NK-92 treated with Interleukin-12 subunit alpha and Interleukin-12 subunit beta, amount 100 ng/mL, for 24 hours (cell line): ENCODE measurements at regions not wholly inside any gene's neighbourhood (a gene's known extent, or its start where the extent isn't known, plus 50 kb on each side); places are given as distances from the start of the nearest gene placed in this dataset.

ENCODE experiments used
- DNase-seq: peaks from one replicate; lab custom pipeline; 2025; lab: John Stamatoyannopoulos, UW

DNA sequence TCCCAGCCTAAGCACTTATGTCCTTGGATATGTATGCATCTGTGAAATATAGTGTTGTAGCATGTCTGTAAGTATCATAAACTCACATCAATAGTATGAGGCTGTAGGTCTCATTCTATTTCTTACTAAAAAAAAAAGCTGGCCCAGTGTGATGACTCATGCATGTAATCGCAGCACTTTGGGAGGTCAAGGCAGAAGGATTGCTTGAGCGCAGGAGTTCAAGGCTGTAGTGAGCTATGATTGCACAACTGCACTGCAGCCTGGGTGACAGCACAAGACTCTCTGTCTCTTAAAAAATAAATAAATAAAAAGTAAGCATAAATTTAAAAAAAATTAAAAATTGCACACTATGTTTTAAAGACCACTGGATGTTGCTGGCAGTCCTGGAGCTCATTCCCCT is 79.1 kb upstream of the SPATA13 start:
- DNase-seq = no peak

DNA sequence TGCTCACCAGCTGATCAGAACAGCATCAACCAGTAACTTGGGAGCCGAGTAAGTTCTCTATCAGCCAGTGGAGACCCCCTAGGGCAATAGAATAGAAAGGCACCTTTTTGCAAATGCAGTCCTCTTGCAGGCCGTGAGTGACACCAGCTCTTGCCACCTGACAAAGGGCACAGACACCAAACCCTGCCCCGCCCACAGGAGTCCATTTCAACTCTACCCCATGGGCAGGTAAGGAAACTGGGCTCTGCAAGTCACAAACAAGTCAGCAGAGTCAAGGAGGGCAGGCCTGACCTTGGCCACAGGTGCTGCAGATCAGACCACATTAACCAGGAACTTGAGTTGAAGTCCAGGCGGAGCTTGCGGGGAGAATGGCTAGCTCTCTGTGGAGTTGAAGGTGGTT is 77.4 kb upstream of the SPATA13 start:
- no peak for DNase-seq

DNA sequence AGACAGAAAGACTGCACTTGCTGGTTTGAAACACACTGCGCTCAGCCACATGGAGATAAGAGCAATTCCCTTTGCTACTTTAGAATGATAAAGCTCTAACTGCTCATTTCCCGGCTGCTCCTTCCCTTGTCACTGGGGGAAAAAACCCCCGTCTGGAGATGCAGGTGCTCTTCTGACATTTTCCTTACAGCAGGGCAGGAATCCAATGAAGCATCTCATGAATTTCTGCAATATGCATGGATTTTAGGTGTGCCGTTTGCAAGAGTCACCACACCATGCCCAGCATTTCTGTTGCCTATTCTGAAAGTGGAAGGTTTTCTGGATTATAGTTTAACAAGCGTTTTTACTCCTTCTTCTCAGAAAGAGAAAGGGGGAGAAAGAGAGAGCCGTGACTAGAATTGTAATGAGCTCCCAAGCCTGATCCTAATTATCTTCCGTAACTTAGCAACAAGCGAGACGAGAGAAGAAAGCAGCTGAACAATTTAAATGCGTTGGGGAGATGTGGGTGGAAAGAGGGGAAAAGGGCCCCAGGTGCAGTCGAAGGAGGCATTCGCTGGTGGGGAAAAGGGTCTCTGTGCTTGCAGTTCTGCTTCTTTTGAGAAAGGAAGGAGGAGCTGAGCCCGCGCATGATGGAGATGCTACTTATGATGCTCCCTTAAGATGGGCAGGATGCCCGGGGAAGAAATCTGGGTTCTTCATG is 76.6 kb upstream of the SPATA13 start:
- no peak for DNase-seq

DNA sequence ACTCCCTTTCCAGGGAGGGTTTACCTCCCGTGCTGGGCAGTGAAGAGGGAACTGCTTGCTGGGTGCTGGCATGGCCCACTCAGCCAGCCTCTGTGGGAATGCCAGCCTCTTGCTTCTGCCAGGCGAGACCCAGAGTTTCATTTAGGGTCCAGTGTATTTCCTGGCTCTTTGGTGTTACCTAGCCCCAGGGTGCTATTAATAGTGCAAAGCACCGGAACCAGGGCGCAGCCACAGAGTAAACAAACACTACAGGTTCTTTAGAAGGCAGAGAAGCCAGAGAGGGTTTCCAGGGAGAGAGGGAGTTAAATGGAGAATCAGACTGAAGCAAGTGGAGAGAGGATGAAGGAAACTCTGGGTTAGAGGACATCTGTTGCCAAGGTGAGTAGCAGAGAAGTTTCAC is 74.9 kb upstream of the SPATA13 start:
- no peak for DNase-seq

DNA sequence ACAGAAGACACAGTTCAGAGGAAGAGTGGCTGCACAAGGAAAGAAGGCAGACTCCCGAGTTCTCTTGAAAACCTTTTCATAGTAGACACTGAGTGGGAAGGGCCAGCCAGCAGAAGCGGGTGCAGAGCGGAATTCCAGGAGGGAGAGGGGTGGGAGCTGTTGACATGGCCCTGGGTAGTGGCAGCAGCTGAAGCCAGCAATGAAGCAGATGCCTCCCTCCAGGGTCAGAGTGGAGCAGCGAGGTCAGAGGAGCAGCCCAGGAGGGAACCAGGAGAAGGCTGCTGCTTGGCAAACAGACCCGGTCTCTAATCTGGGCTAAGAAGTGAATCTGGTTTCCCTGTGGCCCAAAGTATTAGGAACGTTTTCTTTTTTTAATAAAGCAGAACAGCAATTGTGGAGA is 73.9 kb upstream of the SPATA13 start:
- no peak for DNase-seq

DNA sequence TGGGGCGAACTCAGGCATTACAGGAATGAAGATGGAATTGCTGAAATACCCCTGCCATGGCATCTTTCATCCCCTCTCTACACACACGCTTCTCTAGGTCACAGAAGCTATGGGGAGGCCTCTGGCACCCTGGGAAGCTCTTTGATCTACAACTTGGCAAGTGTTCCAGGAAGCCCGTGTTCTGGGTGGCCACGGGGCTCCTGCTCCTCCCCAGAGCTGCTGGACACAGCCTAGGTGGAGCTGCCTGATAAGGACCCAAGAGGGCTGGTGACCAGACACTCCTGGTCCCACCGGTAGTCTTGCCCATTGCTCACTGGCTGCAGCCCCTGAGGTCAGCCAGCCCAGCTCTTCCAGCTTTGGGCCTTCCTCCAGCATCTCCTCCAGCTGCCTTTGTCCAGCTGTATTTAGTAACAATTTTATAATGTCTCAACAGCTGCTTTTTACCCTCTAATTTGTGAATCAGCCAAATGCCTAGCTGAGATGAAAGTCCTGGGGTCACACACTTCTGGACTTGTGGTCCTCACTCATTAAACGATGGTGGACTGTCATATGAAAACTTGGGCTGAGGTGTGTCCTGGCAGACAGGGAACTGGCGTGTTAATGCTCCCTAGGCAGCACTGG is 72.8 kb upstream of the SPATA13 start:
- DNase-seq = no peak

DNA sequence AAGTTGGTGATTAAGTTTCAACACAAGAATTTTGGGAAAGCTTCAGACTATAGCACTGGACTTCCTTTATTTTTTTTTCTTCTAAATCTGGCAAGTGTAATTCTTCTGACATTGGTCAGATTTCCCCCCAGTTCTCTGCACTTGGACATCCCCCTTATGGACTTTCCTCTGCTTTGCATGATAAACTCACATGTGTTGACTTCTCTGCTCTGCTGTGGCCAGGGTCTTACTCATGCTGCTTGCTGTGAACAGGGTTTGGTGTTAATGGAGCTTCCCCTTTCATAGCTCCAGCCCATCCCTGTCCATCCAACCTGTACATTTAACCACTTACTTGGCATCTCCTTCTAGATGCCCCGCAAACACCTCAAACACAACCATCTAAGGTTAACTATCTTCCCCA is 70.5 kb upstream of the SPATA13 start:
- DNase-seq = no peak

DNA sequence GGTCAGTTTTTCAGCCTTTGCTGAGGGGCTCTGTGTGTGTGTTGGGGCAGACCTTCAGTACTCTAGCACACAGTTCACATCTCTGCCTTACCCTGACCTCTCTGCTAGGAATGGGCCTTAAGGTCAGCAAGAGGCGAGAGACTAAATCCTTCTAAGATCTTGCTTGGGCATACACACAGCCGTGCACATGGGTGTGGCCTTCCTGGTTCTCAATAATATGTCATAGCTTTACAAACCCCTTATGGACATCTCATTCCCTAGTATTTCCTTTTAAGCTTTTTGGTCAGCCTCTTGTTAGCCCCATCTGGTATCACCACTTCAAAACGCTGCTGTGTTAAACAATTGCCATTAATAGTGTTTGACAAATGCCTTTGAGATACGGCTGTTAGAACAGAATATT is 69.4 kb upstream of the SPATA13 start:
- no peak for DNase-seq

DNA sequence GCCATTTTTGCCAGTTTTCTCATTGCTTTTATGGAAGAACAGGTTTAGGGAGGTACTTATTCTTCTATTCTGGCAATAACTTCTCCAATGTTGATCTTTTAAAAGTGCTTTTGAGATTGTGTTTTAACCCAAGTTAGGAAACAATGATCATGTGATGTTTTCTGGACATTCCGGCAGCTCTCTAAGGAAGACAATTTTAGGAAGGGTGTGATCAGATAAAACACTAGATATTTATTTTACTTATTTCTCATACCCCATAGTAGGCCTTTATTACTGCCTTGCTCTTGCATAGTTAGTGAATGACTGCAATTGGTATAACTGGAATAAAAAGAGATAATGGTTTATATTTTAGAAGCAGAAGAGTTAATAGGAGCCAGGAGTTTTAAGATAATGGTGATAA is 68.4 kb upstream of the SPATA13 start:
- DNase-seq = no peak

DNA sequence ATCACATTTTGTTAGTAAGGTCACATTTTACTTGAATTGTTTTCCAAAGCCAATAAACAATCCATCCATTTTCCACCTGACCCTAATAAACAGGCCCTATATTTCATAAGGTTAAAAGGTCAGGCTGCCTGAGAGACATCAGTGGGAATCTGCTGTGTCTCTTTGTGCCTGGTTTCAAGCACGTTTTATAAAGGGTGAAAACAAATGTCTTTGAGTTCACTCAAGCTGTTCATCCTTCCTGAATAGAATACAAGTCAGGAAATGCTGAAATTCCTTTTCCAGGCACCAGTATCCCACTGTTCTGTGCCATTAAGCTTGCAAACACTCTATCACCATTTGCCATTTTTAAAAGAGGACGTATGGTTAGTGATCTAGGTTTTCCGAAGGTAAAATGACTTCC is 67.5 kb upstream of the SPATA13 start:
- DNase-seq = no peak

DNA sequence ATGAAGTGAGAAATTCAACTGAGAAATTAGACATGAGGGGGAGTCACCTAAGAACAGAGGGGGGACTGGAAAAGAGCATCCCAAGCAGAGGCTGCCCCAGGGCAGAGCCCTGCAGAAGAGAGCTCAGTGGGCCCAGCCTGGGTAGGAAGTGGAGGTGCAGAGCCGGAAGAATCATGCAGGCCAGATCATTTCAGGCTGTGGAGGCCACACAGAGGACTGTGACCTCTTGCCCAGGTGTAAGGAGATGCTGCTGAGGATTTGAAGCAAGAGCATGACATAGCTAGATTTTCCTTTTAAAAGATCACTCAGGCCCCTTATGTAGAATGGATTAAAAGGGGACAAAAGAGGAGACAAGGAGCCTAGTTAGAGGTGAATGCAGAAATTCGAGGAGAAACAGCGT is 63.9 kb upstream of the SPATA13 start:
- no peak for DNase-seq

DNA sequence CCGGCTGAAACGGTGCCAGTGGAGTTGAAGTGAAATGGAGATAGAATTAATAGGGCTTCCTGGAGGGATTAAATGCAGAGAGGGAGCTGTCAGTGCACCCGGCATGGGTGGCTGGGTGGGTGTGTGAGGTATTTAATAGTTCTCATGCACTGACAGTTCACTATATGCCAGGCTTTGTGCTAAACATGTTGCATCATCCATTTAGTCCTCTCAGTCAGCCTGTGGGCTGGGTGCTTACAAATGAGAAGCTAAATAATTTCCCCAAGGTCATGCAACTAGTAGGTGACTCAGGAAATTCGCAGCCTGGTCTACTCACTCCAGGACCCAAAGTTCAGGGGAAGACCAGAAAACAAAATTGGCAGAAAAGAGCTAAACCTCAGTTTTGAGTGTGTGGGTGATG is 63.5 kb upstream of the SPATA13 start:
- peak; percentile 44 for DNase-seq

DNA sequence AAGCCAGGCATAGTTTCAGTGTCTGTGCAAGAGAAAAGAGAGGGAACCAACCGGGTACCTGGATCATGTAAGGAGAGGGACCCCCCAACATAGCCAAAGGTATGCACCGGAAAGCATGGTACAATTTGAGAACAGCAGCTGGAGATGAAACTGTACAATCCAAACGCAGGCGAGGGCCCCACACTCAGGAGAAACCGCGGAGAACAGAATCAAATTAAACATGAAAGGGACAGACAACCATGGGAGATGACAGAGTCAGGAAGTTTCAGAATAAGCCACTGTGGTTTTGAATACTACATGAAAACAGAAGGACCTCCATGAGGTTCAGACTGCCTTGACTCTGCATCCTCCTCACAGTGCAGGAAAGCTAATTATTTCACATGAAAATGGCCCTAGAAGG is 62.9 kb upstream of the SPATA13 start:
- DNase-seq = no peak

DNA sequence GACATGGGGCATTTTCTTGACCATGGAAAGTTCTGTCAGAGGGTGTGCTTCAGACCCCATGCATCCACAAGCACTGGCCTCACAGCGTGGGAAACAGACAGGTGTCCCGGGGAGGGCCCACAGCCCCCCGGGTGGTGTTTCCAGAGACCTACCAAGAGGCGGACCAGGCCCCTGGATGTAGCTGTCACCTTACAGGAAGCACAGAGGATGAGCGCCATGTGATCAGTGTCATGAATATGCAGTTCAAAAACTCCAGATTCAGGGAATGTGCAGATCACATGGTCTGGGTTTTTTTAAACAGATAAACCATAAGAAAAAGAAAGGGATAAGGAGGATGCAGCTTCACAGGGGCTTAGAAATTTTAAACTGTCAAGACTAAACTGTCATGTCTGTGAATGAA is 61.0 kb upstream of the SPATA13 start:
- DNase-seq = no peak

DNA sequence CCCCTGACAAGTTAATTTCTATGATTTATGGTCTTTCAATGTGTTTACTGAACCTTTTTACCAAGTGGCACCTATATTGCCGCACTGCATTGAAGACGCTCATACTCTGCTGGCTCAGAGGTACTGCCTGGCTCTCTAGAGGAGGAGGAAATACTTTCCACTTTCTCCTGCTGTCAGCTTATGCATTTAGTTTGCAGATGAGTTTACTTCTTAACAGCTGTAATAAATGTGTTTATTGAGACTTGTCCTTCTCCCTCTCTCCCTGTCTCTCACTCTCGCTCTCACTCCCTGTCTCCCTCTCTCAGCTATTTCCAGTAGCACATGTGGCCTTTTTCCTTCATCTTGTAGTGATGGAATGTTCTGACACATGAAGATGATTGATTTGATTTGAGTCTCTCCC is 60.3 kb upstream of the SPATA13 start:
- DNase-seq = no peak

DNA sequence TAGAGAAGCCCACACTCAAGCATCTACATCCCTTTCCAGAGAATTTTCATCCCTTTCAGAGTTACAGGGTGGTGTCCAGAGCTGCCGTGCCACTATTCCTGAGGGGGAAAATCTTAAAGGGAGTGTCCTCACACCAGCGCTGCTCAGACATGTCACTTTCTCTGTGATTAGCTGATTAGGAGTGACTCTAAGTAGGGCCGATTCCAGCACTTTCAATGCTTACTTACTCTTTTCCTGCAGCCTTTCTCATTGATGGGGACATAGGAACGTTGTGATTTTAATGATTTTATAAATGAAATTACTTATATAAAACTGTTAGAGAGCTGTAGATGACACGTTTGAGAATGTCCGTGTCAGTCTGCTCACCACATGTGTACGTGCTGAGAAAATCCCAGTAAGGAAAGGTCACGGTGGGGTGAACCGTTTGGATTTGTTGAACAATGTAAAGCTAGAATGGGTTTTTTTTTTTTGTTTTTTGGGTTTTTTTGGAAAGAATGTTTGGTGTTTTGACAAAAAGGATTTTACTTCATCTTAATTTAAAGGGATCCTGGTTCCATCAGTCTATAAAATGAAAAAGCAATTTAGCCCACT is 56.6 kb upstream of the SPATA13 start:
- DNase-seq = no peak

DNA sequence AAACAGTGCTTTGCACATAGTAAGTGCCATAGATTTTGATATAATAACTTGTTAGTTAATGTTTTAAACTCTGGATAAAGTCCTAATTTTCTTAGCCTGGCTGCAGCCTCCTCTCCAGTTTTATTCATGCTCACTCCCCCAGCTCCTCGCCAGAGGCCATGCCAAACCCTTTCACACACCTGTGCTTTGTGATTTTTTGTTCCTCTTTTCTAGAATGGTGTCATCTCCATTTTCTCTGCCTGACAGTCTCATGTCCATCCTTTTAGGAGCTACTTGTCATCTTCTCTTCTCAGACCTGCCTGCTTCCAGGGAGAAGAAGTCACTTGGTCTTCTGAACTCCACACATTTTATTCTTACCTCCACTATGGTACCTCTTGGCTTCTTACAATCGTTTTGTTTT is 55.8 kb upstream of the SPATA13 start:
- DNase-seq = no peak

DNA sequence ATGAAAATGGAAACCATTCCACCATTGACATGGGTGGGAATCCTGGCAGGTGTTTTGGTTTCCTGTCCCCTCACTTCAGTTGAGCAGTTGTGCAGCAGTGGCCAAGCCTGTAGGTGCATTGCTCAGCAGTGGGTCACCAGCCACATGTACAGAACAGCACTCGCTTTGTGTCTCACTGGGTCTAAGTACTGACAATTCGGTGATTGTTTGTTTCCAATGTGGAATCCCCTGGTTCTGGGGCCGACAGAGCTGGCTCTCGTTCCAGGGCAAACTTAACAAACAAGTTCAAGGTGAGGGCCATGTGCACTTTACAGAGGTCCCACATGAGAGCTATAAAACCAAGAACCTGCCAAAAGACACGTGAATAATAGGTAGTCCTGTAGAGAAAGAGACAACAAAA is 54.1 kb upstream of the SPATA13 start:
- DNase-seq = no peak

DNA sequence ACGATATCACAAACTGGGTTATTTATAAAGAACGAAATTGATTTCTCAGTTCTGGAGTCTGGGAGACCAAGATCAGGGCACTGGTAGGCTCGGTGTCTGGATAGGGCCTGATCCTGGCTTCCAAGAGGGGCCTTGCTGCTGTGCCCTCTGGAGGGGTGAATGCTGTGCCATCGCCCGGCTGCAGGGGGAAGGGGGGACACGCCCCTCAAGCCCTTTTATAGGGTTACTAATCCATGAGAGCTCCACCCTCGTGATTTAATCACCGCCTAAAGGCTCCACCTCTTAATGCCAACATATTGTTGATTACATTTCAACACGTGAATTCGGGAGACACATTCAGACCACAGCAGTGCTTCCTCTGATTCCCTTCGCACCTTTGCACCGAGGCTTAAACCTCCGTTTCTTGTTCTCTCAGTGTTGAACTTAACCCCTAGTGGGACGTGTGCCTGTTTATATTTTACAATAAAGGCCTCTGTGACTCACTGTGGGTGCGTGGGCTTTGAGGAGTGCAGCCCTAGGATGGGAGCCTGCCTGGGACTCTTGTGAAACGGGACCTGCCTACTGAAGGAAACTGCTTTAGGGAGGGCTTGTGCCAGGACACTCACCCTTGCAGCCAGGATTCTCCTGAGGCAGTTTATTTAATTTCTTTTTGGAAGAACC is 52.4 kb upstream of the SPATA13 start:
- DNase-seq = no peak

DNA sequence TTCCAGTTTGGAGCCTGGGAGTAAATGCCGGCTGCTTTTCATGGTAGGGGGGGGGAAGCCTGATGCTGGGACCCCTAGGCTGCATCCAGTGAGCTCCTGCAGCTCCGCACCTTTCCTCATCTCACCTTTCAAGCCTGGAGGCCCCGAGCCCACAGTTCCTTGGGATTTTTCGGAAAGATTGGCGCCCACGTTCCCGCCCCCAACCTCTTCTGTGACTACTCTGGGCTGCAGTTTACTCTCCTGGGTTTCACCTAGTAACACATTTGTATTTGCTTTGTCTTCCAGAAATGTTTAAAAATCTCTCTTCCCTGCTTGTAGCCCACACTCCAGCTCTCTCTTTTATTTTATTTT is 51.9 kb upstream of the SPATA13 start:
- no peak for DNase-seq

DNA sequence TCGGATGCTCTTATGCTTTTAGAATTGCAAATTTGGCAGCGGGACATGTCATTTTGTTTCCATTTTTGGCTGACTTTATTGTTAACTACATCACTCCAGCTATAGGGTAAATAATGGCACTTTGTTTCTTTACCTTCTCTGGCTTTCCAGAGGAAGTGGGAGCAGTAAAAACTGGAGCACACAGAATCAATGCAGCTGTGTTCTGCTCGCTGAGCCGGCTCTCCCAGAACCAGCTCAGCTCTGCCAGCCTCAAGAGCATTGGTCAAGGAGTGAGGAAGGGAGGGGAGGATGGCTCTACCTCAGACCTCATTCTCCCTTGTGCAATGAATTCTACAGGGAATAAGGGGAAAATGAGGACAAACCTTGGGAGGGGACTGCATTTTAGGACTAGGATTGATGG is 50.5 kb upstream of the SPATA13 start:
- DNase-seq = no peak
